GM19463 (cell line): ENCODE measurements at regions not wholly inside any gene's neighbourhood (a gene's known extent, or its start where the extent isn't known, plus 50 kb on each side); places are given as distances from the start of the nearest gene placed in this dataset.

Experiments used
- ATAC-seq: cut with Tn5 transposase; IDR thresholded peaks from one replicate; pipeline ENCODE4 v1.9.1; 2021; ENCODE audit warnings: mild to moderate bottlenecking, moderate library complexity; ENCODE audit not compliant: unreplicated experiment

GRCh38 chr2:146158072-146158674, 1638.3 kb upstream of the ZEB2 start:
- ATAC-seq = no peak

GRCh38 chr2:146147448-146148012, 1627.6 kb upstream of the ZEB2 start:
- ATAC-seq = no peak

GRCh38 chr2:146143971-146144370, 1624.1 kb upstream of the ZEB2 start:
- no peak for ATAC-seq

- no peak for ATAC-seq
These were observed 1618.9 kb upstream of the ZEB2 start for GRCh38 chr2:146138820-146139219.

- no peak for ATAC-seq
These were observed 1615.3 kb upstream of the ZEB2 start for GRCh38 chr2:146135245-146135644.

GRCh38 chr2:146131785-146132184, 1611.9 kb upstream of the ZEB2 start:
- ATAC-seq = no peak

- no peak for ATAC-seq
These were observed 1611.1 kb upstream of the ZEB2 start for GRCh38 chr2:146131048-146131447.

GRCh38 chr2:146130290-146130689, 1610.4 kb upstream of the ZEB2 start:
- ATAC-seq = no peak

- ATAC-seq = no peak
These were observed 1609.3 kb upstream of the ZEB2 start for GRCh38 chr2:146129231-146129630.

- ATAC-seq = no peak
These were observed 1608.3 kb upstream of the ZEB2 start for GRCh38 chr2:146128216-146128615.

GRCh38 chr2:146125551-146125950, 1605.6 kb upstream of the ZEB2 start:
- no peak for ATAC-seq

- ATAC-seq = no peak
These were observed 1604.8 kb upstream of the ZEB2 start for GRCh38 chr2:146124741-146125140.

GRCh38 chr2:146123714-146124113, 1603.8 kb upstream of the ZEB2 start:
- no peak for ATAC-seq

- no peak for ATAC-seq
These were observed 1603.3 kb upstream of the ZEB2 start for GRCh38 chr2:146123256-146123655.

- no peak for ATAC-seq
These were observed 1599.7 kb upstream of the ZEB2 start for GRCh38 chr2:146119586-146119985.

GRCh38 chr2:146108993-146109392, 1589.1 kb upstream of the ZEB2 start:
- ATAC-seq = no peak

GRCh38 chr2:146094185-146094584, 1574.3 kb upstream of the ZEB2 start:
- no peak for ATAC-seq

GRCh38 chr2:146081459-146081858, 1561.5 kb upstream of the ZEB2 start:
- ATAC-seq = no peak

GRCh38 chr2:146080925-146081324, 1561.0 kb upstream of the ZEB2 start:
- ATAC-seq = no peak

- ATAC-seq = no peak
These were observed 1559.3 kb upstream of the ZEB2 start for GRCh38 chr2:146079216-146079615.

- ATAC-seq = no peak
These were observed 1557.2 kb upstream of the ZEB2 start for GRCh38 chr2:146077156-146077555.

- ATAC-seq = no peak
These were observed 1548.1 kb upstream of the ZEB2 start for GRCh38 chr2:146068051-146068450.

- no peak for ATAC-seq
These were observed 1528.2 kb upstream of the ZEB2 start for GRCh38 chr2:146048141-146048540.
